Epidermal melanocyte (primary cell): ENCODE measurements at regions not wholly inside any gene's neighbourhood (a gene's known extent, or its start where the extent isn't known, plus 50 kb on each side); places are given as distances from the start of the nearest gene placed in this dataset.

Experiments used
- DNase-seq: peaks from one replicate; pipeline ENCODE4 v3.0.0; 2011; ENCODE audit warnings: low spot score; ENCODE audit not compliant: insufficient read length

DNA sequence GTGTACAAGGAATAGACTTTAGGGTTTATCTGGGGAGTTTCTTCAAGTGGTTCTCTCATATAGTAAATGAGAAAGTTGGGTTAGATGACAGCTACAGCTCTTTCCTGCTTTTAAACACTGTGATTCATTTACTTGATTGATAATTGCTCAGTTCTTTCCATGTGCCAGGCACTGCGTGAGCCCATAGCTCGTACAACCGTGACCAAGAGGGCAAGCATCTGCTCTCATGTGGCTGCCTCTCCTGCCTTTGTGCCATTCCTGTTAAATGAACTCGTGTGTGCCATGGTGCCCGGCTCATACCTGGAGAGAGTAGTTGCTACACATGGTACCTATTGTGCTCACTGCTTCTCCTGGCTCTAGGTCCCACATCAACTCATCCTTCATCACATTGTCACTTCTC, 206.3 kb downstream of the SNX19 start:
- DNase-seq: no peak

- DNase-seq: no peak
These were observed 205.7 kb downstream of the SNX19 start for GRCh38 chr11:130710497-130711012.

GRCh38 chr11:130711193-130711592, 205.1 kb downstream of the SNX19 start:
- no peak for DNase-seq

DNA sequence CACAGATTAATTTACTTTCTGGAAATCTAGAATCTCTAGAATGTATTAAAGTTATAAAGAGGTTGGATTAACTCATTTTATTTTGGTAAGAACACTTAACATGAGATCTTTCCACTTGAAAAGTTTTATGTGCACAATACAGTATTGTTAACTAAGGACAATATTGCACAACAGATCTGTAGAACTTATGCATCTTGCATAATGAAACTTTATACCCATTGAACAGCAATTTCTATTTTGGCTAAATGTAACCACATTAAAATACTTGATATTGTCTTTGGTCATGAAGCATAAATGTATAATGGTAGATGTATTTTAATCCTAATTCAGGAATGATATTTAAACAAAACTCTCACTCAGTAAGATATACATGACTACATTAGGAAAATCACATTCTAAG, 203.8 kb downstream of the SNX19 start:
- no peak for DNase-seq

DNA sequence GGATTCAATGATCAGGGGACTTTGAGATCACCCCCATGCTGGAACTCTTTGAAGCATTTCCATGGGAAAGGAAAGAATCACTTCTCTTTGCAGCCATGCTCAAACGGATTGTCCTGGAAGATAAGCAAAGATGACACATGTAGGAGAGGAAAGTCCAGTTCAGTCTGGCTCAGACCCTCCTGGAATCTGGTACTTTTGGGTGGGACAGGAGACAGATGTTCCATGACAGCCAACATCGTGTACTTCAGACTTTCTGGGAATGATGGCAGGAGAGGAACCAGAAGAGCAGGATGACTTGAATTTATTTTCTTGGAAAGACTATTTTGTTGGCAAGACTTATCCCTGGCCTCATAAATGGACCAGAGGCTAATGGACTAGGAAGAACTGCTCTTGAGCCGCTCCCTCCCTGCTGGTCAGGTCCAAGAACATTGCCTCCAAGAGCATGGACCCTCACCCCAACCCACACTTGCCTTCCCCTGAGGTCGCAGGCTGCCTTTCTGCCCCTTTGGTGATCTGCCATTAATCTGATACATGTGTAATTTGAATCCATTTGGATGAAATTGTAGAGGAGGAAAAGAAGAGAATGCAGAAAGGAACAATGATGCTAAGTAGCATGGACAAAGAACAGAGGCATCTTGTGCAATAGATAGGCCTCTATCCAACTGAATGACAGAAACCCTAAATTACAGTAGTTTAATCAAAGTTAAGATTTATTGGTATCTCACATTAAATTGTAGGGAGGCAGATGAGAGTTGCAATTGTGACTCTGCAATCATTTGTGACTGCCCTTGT, 201.0 kb downstream of the SNX19 start:
- no peak for DNase-seq

DNA sequence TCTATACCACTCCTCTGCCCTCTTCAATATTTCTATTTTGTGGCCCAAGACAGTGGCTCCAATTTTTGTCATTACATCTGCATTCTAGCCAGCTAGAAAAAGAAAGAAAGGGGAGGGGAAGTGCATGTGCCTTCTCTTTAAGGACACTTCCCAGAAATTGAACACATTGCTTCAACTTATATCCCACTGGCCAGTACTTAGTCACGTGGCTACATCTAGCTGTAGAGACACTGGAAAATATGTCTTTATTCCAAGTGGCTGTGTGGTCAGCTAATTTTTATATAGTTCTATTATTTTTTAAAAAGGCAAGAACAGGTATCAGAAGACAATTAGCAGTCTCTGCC, 200.4 kb downstream of the SNX19 start:
- DNase-seq: no peak

DNA sequence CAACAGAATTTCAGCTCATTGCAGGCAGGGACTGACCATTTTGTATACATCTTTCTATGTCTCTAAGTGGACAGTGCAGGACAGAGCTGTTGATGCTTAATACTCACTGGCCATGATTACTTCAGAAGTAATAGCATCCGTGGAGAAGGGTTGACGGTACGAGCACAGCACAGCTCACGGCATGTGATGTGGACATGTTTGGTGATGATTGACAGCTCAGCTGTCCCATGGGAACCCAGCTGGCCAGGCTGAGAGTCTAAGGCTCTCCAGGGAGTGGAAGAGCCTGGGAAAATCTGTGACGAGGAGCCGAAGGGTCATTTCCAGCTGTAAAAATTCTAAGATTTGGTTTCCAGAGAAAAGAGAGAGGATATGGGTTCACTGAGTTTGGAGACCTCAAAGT, 198.2 kb downstream of the SNX19 start:
- DNase-seq: no peak

GRCh38 chr11:130719220-130719915, 196.9 kb downstream of the SNX19 start:
- DNase-seq: no peak

DNA sequence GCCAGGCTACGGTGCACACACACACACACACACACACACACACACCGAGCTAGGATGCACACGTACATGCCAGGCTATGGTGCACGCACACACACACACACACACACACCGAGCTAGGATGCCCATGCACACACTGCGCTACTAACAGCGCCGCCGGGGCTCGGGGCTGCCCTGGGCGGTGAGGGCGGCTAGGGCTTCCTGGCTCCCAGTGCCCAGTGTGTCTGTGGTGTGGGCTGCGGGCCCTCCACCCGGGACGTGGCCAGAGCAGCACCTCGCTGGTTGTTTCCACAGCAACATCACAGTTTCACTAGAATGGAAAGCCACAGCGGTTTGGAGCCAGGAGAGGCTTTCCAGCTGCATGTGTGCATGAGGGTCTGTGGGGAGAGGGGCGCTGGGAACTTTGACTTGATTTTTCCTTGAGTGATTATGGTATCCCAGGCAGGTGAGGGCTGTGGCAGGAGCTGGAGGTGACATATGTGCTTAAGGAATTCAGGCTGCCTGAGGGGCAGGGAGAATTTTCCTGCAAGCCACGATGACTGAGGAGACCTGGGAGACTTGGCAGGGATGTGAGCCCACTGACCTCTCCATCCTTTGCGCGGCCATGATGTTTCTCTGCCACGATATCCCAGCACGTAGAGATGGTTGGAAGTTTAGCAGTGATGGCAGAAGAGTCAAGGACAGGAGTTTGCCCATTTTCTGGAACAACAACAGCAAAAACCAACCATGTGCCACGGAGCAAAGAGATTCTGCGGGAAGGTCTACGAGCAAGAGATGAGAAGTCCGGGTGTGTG, 195.9 kb downstream of the SNX19 start:
- DNase-seq: no peak

DNA sequence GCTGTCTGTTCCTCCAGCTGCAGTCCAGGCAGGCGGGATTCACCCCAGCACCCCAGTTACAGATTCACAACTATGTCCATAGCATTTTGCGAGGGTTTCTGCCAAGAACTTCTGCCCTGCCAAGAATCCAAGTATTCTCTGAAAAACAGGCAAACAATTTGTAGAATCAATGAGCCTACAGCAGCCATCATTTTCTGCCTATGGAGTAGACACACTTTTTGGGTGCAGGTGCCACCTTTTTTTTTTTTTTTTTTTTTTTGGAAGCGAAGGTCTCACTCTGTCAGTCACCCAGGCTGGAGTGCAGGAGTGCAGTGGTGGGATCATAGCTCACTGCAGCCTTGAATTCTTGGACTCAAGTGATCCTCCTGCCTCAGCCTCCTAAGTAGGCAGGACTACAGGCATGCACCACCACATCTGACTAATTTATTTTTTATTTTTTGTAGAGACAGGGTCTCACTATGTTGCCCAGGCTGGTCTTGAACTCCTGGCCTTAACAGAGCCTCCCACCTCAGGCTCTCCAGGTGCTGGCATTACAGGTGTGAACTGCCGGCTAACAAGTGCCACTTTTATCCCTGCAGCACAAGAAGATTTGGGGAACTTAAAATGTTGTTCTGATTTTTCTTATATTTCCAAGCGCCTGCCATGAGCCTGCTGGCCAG, 195.1 kb downstream of the SNX19 start:
- DNase-seq: no peak

- no peak for DNase-seq
These were observed 194.5 kb downstream of the SNX19 start for GRCh38 chr11:130721736-130722135.

DNA sequence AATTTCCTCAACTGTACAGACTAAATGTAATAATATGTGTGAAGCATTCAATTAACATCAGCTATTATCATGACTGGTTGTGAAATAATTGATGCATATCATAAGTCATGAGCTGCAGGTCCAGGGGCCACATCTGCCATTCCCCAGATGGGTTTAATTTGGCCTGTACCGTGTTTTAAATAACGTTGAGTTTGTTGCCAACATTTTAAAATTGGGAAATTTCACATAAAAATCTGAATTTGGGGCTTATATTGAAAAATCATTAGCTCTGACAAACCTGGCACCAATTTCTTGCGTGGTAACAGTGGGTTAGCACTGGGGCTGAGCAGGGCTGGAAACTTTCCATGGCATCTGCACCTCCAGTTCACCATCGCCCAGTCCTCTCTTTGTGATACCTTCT, 193.9 kb downstream of the SNX19 start:
- DNase-seq: no peak

DNA sequence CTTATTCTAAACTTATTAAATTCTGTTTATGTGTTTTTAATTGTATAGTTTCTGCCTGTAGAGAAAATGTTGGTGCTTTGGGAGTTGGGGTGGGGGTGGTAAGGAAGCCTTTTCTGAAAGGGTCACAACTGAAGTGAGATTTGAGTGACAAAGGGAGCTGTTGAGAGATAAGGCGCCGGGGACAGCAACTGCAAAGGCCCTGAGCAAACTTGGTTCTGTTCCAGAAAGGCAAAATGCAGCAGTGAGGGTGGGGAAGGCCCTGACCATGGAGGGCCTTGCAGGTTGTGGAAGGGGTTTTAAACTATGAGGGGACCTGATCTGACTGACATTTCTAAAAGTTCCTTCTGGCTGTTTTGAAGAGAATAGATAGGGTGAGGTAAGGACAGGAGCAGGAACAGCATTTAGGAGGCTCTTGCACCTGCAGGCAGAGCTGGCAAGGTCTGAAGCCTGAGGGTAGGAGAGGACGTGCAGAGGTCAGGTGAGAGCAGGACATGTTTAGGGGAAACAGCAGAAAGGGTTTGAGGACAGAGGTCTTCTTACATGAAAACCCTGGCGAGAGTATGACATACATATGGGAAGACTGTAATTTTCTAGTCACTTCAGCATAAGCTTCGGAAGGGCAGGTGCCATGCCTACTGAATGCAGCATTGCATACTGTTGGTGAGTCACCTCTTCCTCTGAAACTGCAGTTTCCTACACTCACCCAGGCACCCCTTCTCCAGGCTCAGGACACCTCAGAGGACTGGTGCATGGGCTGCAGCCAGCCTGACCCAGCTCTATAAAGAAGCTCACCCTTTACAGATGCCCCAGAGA, 190.7 kb downstream of the SNX19 start:
- no peak for DNase-seq

GRCh38 chr11:130726234-130727037, 189.8 kb downstream of the SNX19 start:
- no peak for DNase-seq

GRCh38 chr11:130727157-130728119, 188.8 kb downstream of the SNX19 start:
- no peak for DNase-seq

DNA sequence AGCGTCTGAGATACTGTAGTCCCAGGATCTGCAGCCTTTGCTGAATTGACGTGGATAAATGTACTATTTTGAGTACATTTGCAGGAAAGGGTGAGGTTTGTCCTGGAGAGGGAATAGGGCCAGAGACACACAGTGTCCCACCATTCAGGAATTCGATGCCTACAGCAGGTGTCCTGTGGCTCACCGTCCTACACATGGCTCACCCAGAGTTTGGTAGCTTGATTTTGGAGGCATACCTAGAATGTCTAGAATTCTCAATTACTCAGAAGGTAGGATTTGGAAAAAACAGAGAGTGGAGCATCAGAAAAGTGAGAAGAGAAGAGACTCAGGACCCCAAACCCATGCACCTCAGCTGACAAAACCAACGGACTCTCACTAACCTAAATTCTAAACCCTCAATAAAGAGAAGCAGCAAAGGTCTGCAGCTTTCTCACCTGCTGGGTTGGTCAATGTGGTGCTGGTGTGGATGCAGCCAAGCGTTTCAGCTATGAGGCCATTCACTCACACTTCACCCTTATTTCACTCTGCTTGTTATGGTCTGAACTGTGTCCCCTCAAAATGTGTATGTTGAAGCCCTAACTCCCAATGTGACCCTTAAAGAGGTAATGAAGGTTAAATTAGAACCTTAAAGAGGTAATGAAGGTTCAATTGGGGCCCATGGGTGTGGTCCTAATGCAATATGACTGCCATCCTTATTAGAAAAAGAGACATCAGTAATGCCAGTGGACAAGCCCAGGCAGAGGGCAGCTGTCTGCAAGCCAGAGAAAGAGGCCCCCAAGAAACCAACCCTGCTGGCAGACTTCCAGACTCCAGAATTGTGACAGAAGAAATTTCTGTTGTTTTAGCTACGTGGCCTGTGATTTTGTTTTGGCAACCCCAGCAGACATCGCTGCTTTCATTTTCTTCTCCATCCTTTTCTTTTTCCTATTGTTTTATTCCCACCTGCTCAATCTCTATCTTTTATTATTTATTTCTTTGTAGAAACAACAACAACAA, 187.8 kb downstream of the SNX19 start:
- no peak for DNase-seq

GRCh38 chr11:130729193-130729592, 187.1 kb downstream of the SNX19 start:
- DNase-seq: no peak
